ENCODE measurements at regions not wholly inside any gene's neighbourhood (a gene's known extent, or its start where the extent isn't known, plus 50 kb on each side); places are given as distances from the start of the nearest gene placed in this dataset.

- no peak for TF ChIP-seq MXI1 (IDR thresholded peaks at IDR 0.05; ENCODE audit: borderline replicate concordance, low read depth, low read length)
- no peak for TF ChIP-seq POLR2A (IDR thresholded peaks at IDR 0.05; ENCODE audit: low read depth, low read length)
- no peak for TF ChIP-seq CTCF (conservative IDR thresholded peaks at IDR 0.05; ENCODE audit: low read depth, low read length)
- TF ChIP-seq FOS (IDR thresholded peaks at IDR 0.05; ENCODE audit: low read depth, low read length) = no peak
- no peak for TF ChIP-seq BHLHE40 (IDR thresholded peaks at IDR 0.05; ENCODE audit: low read depth, low read length)
- no peak for TF ChIP-seq RCOR1 (IDR thresholded peaks at IDR 0.05; ENCODE audit: insufficient replicate concordance, low read length)
- TF ChIP-seq RAD21 (IDR thresholded peaks at IDR 0.05; ENCODE audit: low read length) = no peak
Observed at GRCh38 chr18:23363865-23364570, 89.1 kb upstream of the RIOK3 start.

Data from IMR-90 (cell line).